22Rv1 (cell line): ENCODE measurements at regions not wholly inside any gene's neighbourhood (a gene's known extent, or its start where the extent isn't known, plus 50 kb on each side); places are given as distances from the start of the nearest gene placed in this dataset.
"Not testable (repeated sequence)": the region's sequence is repeated elsewhere in the genome, so short reads cannot be mapped to it uniquely, and the experiment has no call there.

ENCODE experiments used
- H3K27ac ChIP-seq: fragments of 450-650 bp; 2 replicates; pipeline ENCODE4 v1.5.1; 2017
- ZFX ChIP-seq: fragments of 450-650 bp; IDR thresholded peaks from 2 replicates; pipeline ENCODE4 v1.6.1; 2017; ENCODE audit warnings: antibody characterized with exemption, borderline replicate concordance
- TF ChIP-seq, protein P1 (sequence below): fragments of 450-650 bp; IDR thresholded peaks from 2 replicates; pipeline ENCODE4 v1.5.1; 2017; ENCODE audit warnings: mild to moderate bottlenecking

DNA sequence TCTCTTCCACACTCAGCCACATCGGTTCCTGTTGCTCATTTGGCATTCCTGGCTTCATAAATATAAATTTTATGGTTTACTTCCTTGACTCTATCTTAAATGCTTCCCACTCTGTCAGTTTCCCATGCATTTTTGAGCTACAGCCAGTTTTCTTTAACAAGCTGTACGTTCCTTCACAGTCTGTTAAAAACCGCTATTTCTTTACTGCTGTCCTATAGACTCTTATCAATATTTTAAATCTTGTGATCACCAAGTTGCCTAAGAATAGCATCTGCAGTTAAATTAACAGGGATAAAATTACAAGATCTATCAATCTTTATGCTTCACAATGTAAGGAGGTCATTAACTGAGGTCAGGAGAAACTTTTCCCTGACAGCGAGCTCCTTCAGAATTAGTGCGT, 103.1 kb upstream of the RHOBTB1 start:
- TF ChIP-seq, protein P1, sequence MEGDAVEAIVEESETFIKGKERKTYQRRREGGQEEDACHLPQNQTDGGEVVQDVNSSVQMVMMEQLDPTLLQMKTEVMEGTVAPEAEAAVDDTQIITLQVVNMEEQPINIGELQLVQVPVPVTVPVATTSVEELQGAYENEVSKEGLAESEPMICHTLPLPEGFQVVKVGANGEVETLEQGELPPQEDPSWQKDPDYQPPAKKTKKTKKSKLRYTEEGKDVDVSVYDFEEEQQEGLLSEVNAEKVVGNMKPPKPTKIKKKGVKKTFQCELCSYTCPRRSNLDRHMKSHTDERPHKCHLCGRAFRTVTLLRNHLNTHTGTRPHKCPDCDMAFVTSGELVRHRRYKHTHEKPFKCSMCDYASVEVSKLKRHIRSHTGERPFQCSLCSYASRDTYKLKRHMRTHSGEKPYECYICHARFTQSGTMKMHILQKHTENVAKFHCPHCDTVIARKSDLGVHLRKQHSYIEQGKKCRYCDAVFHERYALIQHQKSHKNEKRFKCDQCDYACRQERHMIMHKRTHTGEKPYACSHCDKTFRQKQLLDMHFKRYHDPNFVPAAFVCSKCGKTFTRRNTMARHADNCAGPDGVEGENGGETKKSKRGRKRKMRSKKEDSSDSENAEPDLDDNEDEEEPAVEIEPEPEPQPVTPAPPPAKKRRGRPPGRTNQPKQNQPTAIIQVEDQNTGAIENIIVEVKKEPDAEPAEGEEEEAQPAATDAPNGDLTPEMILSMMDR = no peak
- TF ChIP-seq ZFX = no peak
- no peak overlapping the region for H3K27ac ChIP-seq

DNA sequence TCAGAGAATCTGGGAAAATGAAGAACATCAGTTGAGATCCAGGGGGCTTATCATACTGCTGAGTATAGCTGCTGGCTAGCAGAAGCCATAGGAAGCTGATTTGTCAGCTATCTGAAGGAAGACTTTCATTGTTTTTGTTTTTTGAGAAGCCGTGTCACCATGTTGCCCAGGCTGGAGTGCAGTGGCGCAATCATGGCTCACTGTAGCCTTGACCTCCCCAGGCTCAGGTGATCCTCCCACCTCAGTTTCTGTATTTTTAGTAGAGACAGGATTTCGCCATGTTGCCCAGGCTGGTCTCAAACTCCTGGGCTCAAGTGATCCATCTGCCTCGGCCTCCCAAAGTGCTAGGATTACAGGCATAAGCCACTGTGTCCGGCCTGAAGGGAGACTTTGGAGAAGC, 101.5 kb upstream of the RHOBTB1 start:
- not testable (repeated sequence) for H3K27ac ChIP-seq

DNA sequence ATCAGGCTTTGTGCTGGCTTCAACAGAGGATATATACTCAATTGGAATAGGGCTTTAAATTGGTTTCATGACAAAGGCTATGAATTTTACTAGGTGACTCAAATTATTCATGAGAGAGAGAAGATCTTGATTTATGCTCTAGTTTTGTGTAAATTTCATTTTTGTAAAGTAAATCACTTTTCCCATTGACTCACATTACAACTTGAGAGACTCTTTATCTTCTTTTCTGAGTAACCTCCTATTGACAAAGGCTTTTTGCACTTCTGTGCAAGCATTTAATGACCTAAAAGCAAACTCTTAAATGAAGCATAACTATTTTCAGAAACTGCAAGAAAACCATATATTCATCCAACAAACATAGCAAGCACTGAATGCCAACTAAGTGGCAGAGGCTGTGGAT, 98.5 kb upstream of the RHOBTB1 start:
- no peak overlapping the region for H3K27ac ChIP-seq
- TF ChIP-seq, protein P1 = no peak
- TF ChIP-seq ZFX = no peak

DNA sequence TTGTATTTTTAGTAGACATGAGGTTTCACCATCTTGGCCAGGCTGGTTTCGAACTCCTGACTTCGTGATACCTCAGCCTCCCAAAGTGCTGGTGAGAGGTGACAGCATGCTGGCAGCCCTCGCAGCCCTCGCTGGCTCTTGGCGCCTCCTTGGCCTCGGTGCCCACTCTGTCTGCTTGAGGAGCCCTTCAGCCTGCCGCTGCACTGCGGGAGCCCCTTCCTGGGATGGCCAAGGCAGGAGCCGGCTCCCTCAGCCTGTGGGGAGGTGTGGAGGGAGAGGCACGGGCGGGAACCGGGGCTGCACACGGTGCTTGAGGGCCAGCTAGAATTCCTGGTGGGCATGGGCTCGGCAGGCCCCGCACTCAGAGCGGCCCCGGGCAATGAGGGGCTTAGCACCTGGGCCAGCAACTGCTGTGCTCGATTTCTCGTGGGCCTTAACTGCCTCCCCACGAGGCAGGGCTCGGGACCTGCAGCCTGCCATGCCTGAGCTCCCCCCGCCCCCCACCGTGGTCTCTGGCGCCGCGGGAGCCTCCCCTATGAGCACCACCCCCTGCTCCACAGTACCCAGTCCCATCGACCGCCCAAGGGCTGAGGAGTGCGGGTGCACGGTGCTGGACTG, 96.5 kb upstream of the RHOBTB1 start:
- TF ChIP-seq ZFX = no peak
- TF ChIP-seq, protein P1 = no peak

DNA sequence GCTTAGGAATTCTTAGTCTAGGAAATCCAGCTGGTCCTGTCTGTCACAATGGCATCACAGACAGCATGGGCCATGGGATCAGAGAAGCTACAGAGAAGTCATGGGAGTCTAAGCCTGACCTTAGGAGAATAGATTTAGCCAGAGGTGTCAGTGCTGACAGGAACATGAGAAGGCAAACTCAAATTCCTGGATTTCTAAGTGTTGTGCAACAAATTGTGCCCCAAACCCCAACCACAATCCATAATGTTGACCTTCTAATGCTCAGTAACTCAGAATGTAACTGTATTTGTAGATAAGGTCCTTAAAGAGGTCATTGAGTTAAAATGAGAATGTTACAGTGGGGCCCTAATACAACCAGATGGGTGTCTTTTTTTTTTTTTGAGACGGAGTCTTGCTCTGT, 95.9 kb upstream of the RHOBTB1 start:
- no peak overlapping the region for H3K27ac ChIP-seq
- no peak for TF ChIP-seq ZFX
- TF ChIP-seq, protein P1 = no peak

More for the DNA sequence above, 96.5 kb upstream of the RHOBTB1 start:
- no peak overlapping the region for H3K27ac ChIP-seq

DNA sequence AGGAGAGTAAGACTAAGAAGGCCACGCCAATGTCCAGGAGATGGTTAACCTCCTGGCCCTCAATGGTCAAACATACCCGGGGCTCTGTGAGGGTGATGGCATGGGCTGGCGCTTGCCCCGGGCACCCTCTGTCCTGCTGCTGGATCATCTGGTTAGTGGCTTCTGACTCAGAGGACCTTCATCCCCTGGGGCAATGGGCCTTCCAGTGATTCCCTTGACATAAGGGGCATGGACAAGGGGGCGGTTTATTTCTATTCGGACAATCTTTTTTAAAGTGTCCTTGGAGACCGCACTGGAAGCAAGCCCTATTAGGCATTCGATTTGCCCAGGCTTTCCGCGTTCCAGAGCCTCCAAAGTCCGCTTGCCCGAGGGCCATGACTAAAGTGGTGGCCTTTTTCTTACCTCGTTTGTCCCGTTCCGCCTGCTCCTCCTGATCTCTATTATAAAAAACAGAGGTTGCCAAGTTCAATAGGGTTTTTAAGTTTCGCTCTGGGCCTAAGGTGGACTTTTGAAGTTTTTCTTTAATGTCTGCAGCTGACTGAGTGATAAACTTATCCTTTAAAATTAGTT, 93.4 kb upstream of the RHOBTB1 start:
- H3K27ac ChIP-seq = not testable (repeated sequence)

DNA sequence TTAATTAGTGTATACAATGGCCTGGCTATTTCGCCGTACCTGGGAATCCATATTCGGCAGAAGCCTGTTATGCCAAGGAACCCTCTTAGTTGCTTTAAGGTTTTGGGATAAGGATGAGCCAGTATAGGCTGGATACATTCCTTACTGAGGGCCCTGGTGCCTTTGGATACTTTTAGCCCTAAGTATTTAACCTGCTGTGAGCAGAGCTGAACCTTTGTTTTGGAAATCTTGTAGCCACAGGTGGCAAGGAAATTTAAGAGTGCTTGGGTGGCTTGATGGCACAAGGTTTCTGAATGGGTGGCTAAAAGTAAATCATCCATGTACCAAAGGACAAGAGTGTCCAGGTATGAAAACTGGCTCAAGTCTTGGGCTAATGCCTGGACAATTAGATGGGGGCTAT, 92.2 kb upstream of the RHOBTB1 start:
- not testable (repeated sequence) for H3K27ac ChIP-seq

DNA sequence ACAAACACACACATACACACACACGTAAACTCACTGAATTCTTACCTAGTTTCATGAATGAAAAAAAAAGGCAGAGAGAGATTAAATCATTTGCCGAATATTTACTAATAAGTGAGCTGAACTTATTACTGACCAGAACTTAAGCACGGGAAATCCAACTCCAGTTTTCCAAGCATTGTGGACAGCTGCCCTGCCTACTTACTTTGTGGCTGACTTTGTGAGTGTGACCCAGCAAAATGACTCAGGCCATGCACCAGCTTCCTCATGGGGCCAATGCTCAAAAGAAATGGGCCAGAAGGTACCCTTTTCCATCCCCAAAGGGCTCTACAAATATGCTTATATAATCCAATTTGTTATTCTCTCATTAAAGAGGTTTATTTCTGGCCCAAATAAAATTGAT, 87.4 kb upstream of the RHOBTB1 start:
- TF ChIP-seq, protein P1 = no peak
- TF ChIP-seq ZFX = no peak
- no peak overlapping the region for H3K27ac ChIP-seq

DNA sequence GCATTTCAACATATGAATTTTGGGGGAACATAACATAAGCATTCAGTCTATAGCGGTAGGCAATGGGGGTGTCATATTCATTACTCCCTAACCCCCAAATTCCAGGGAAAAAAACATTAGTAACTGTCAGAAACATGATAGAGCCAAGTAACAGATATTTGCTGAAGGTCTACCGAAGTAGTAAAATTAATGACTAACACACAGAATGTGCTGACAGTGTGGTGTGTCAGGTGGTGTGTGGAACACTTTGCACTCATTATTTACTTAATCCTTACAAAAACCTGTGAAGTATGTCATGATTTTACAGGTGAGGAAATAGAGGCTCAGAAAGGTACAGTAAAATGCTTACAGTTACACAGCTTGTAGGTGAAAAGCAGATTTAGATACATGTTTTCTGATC, 85.4 kb upstream of the RHOBTB1 start:
- no peak overlapping the region for H3K27ac ChIP-seq
- no peak for TF ChIP-seq ZFX
- TF ChIP-seq, protein P1 = no peak
